WTC11 (cell line): ENCODE measurements at regions not wholly inside any gene's neighbourhood (a gene's known extent, or its start where the extent isn't known, plus 50 kb on each side); places are given as distances from the start of the nearest gene placed in this dataset.

Source experiments
- ATAC-seq: fragments of 200-7000 bp; cut with Tn5 transposase; 2 replicates; pipeline ENCODE4 v1.10.0; 2021; ENCODE audit warnings: mild to moderate bottlenecking, moderate library complexity
- CTCF ChIA-PET: fragments of 300-600 bp; sonication (Branson Sonifier 250); formaldehyde crosslinking; loops from one replicate; lab custom pipeline; 2021; ENCODE audit warnings: antibody characterized with exemption; lab: Charles Lee
- POLR2A ChIA-PET: fragments of 350-600 bp; sonication (Branson Sonifier 250); formaldehyde crosslinking; loops from one replicate; lab custom pipeline; 2021; ENCODE audit warnings: antibody characterized with exemption; lab: Charles Lee
- DNase-seq: peaks from one replicate; pipeline ENCODE4 v3.0.0; 2021; ENCODE audit warnings: low spot score
- H3K27ac Mint-ChIP-seq: 2 replicates; pipeline ENCODE4 v1.8.0; 2021; ENCODE audit warnings: mixed read lengths
- H3K27me3 Mint-ChIP-seq: 2 replicates; pipeline ENCODE4 v1.8.0; 2021; ENCODE audit warnings: low read depth, mild to moderate bottlenecking, moderate library complexity, mixed read lengths
- H3K36me3 Mint-ChIP-seq: 2 replicates; pipeline ENCODE4 v1.8.0; 2021; ENCODE audit warnings: mixed read lengths
- H3K4me1 Mint-ChIP-seq: 2 replicates; pipeline ENCODE4 v1.8.0; 2022; ENCODE audit warnings: mixed read lengths
- H3K4me3 Mint-ChIP-seq: 2 replicates; pipeline ENCODE4 v1.8.0; 2021; ENCODE audit warnings: mild to moderate bottlenecking, moderate library complexity, mixed read lengths
- H3K9me3 Mint-ChIP-seq: 2 replicates; pipeline ENCODE4 v1.8.0; 2021; ENCODE audit warnings: mixed read lengths
- AFF4 ChIP-seq: sonication (generic); formaldehyde crosslinking; IDR thresholded peaks from 2 replicates; pipeline ENCODE4 v1.8.1; 2023; ENCODE audit warnings: mild to moderate bottlenecking, missing genetic modification reagents, borderline replicate concordance
- ATF3 ChIP-seq: sonication (generic); formaldehyde crosslinking; conservative IDR thresholded peaks from 2 replicates; pipeline ENCODE4 v1.8.1; 2022; ENCODE audit warnings: mild to moderate bottlenecking, missing genetic modification reagents
- ELF4 ChIP-seq: sonication (generic); formaldehyde crosslinking; IDR thresholded peaks from 2 replicates; pipeline ENCODE4 v1.8.1; 2022; ENCODE audit warnings: low read depth, mild to moderate bottlenecking, moderate library complexity, missing genetic modification reagents
- FOXP4 ChIP-seq: sonication (generic); formaldehyde crosslinking; IDR thresholded peaks from 2 replicates; pipeline ENCODE4 v1.8.0; 2022; ENCODE audit warnings: mild to moderate bottlenecking, missing genetic modification reagents
- IRF2 ChIP-seq: sonication (generic); formaldehyde crosslinking; IDR thresholded peaks from 2 replicates; pipeline ENCODE4 v1.8.0; 2022; ENCODE audit warnings: low read depth, missing genetic modification reagents, borderline replicate concordance
- MLX ChIP-seq: sonication (generic); formaldehyde crosslinking; IDR thresholded peaks from 2 replicates; pipeline ENCODE4 v1.8.1; 2023; ENCODE audit warnings: mild to moderate bottlenecking, missing genetic modification reagents, moderate library complexity
- MXD4 ChIP-seq: fragments of 250-450 bp; sonication (Bioruptor Pico); IDR thresholded peaks from 2 replicates; pipeline ENCODE4 v1.8.0; 2021; ENCODE audit warnings: mild to moderate bottlenecking, moderate library complexity, borderline replicate concordance
- NR1H2 ChIP-seq: sonication (generic); formaldehyde crosslinking; IDR thresholded peaks from 2 replicates; pipeline ENCODE4 v1.9.0; 2021; ENCODE audit warnings: mild to moderate bottlenecking, moderate library complexity, missing genetic modification reagents
- OVOL2 ChIP-seq: fragments of 250-450 bp; sonication (Bioruptor Pico); IDR thresholded peaks from 2 replicates; pipeline ENCODE4 v1.9.0; 2021; ENCODE audit warnings: mild to moderate bottlenecking, borderline replicate concordance
- SOX15 ChIP-seq: fragments of 250-450 bp; sonication (Bioruptor Pico); IDR thresholded peaks from 2 replicates; pipeline ENCODE4 v1.9.0; 2021; ENCODE audit warnings: mild to moderate bottlenecking
- SP1 ChIP-seq: sonication (generic); formaldehyde crosslinking; conservative IDR thresholded peaks from 2 replicates; pipeline ENCODE4 v1.8.1; 2022; ENCODE audit warnings: missing genetic modification reagents
- ZBTB21 ChIP-seq: sonication (generic); formaldehyde crosslinking; IDR thresholded peaks from 2 replicates; pipeline ENCODE4 v1.8.1; 2023; ENCODE audit warnings: mild to moderate bottlenecking, missing genetic modification reagents, borderline replicate concordance
- ZNF423 ChIP-seq: fragments of 250-450 bp; sonication (Bioruptor Pico); IDR thresholded peaks from 2 replicates; pipeline ENCODE4 v2.1.2; 2022; ENCODE audit warnings: mild to moderate bottlenecking, moderate library complexity
- TF ChIP-seq, protein P1 (sequence below): sonication (generic); formaldehyde crosslinking; IDR thresholded peaks from 2 replicates; pipeline ENCODE4 v1.8.0; 2022; ENCODE audit warnings: mild to moderate bottlenecking, missing genetic modification reagents
- TF ChIP-seq, protein P2 (sequence below): fragments of 250-450 bp; sonication (Bioruptor Pico); IDR thresholded peaks from 2 replicates; pipeline ENCODE4 v1.9.0; 2021; ENCODE audit warnings: mild to moderate bottlenecking
- TF ChIP-seq, protein P3 (sequence below): sonication (generic); formaldehyde crosslinking; IDR thresholded peaks from 2 replicates; pipeline ENCODE4 v1.8.1; 2022; ENCODE audit warnings: low read depth, mild to moderate bottlenecking, moderate library complexity, missing genetic modification reagents, borderline replicate concordance

GRCh38 chr2:9146646-9147045 lies 60.0 kb upstream of the ASAP2 start (continued):
- TF ChIP-seq OVOL2 = no peak
- no peak for TF ChIP-seq ZBTB21 (CRISPR knock-in tag)
- no peak for TF ChIP-seq IRF2 (CRISPR knock-in tag)
- TF ChIP-seq, all 79 proteins: peak for 0

- peaks cover 51% of the 10 kb centered on the region for H3K27me3 Mint-ChIP-seq
- ChIA-PET CTCF (interaction anchor here (0.9 to 2.1 kb wide), 3 partner anchors 35 to 247 kb away, joined by 4 to 14 read pairs (median 5); no protein-coding TSS in a partner anchor), POLR2A (no interaction called here)
- no peaks in the 10 kb centered on the region for H3K9me3 Mint-ChIP-seq
- H3K36me3 Mint-ChIP-seq = no peaks in the 10 kb centered on the region
- no peaks in the 10 kb centered on the region; the same call in 1 of the 2 replicates for H3K4me1 Mint-ChIP-seq
- no peak overlapping the region for H3K4me3 Mint-ChIP-seq
- H3K27ac Mint-ChIP-seq = no peak overlapping the region
- TF ChIP-seq, protein P1, sequence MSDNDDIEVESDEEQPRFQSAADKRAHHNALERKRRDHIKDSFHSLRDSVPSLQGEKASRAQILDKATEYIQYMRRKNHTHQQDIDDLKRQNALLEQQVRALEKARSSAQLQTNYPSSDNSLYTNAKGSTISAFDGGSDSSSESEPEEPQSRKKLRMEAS (CRISPR knock-in tag) = peak; percentile 73; the same call in 1 of the 2 replicates
- no peak for TF ChIP-seq OVOL2
- TF ChIP-seq SP1 = no peak
- peak; percentile 50 for DNase-seq
- peak; percentile 57 for ATAC-seq
Observed at GRCh38 chr2:9145752-9146430, 60.7 kb upstream of the ASAP2 start.

GRCh38 chr2:9145109-9145751 lies 61.4 kb upstream of the ASAP2 start:
- TF ChIP-seq SOX15 (CRISPR knock-in tag) (no peak), ZNF423 (CRISPR knock-in tag) (no peak), ATF3 (CRISPR knock-in tag) (no peak), FOXP4 (no peak), NR1H2 (CRISPR knock-in tag) (no peak), AFF4 (CRISPR knock-in tag) (no peak), ELF4 (CRISPR knock-in tag) (no peak), MXD4 (CRISPR knock-in tag) (no peak), MLX (no peak)
- TF ChIP-seq, protein P2, sequence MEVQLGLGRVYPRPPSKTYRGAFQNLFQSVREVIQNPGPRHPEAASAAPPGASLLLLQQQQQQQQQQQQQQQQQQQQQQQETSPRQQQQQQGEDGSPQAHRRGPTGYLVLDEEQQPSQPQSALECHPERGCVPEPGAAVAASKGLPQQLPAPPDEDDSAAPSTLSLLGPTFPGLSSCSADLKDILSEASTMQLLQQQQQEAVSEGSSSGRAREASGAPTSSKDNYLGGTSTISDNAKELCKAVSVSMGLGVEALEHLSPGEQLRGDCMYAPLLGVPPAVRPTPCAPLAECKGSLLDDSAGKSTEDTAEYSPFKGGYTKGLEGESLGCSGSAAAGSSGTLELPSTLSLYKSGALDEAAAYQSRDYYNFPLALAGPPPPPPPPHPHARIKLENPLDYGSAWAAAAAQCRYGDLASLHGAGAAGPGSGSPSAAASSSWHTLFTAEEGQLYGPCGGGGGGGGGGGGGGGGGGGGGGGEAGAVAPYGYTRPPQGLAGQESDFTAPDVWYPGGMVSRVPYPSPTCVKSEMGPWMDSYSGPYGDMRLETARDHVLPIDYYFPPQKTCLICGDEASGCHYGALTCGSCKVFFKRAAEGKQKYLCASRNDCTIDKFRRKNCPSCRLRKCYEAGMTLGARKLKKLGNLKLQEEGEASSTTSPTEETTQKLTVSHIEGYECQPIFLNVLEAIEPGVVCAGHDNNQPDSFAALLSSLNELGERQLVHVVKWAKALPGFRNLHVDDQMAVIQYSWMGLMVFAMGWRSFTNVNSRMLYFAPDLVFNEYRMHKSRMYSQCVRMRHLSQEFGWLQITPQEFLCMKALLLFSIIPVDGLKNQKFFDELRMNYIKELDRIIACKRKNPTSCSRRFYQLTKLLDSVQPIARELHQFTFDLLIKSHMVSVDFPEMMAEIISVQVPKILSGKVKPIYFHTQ (CRISPR knock-in tag) = no peak
- TF ChIP-seq, protein P3, sequence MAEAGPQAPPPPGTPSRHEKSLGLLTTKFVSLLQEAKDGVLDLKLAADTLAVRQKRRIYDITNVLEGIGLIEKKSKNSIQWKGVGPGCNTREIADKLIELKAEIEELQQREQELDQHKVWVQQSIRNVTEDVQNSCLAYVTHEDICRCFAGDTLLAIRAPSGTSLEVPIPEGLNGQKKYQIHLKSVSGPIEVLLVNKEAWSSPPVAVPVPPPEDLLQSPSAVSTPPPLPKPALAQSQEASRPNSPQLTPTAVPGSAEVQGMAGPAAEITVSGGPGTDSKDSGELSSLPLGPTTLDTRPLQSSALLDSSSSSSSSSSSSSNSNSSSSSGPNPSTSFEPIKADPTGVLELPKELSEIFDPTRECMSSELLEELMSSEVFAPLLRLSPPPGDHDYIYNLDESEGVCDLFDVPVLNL (CRISPR knock-in tag) = no peak
- ChIA-PET CTCF (interaction anchor here (0.7 to 3.0 kb wide), 5 partner anchors 14 to 277 kb away, joined by 4 to 16 read pairs (median 6); partner anchors contain the start of genes CPSF3 and ITGB1BP1), POLR2A (no interaction called here)
- H3K27me3 Mint-ChIP-seq = peaks cover 58% of the 10 kb centered on the region
- no peak overlapping the region for H3K27ac Mint-ChIP-seq
- no peak overlapping the region for H3K4me3 Mint-ChIP-seq
- DNase-seq = no peak
- peaks cover 3% of the 10 kb centered on the region; the same call in 1 of the 2 replicates for H3K4me1 Mint-ChIP-seq
- no peaks in the 10 kb centered on the region for H3K9me3 Mint-ChIP-seq
- H3K36me3 Mint-ChIP-seq = no peaks in the 10 kb centered on the region
- no peak for ATAC-seq
